ENCODE measurements at regions not wholly inside any gene's neighbourhood (a gene's known extent, or its start where the extent isn't known, plus 50 kb on each side); places are given as distances from the start of the nearest gene placed in this dataset.

DNA sequence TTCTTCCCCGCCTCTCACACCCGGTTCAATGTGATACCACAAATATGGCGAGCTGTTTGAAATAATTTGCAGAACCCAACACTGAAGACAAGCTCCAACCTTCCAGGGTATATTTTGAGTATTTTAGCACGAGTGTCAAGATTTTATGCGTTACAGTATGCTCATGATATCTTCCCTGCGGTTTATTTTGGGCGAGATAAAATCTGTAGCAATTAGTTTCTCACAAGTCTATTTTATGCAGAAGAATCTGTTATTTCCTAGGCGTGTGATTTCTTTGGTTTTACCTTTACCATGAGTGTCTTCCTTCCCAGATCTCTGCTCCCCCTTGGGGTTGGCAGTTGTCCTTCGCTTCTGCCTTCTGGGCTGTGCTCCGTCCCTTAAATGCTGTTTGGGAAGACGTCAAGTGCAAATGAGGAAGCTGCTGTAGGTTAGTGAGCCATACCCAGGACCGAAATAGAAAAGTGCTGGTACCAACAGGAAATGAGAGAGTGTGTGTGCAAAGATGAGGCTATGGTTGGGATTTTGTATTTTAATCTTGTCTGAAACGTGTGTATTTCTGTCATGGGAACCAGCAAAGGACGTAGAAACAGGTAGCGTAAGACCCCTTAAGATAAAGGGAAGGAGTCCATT is 299.8 kb downstream of the KLF6 start:
- H3K27ac ChIP-seq (ENCODE audit: low read length in 2 of 2): peak overlapping the region; percentile 92 to 99

More for the DNA sequence above, 299.8 kb downstream of the KLF6 start:
- peak; percentile 58 for ATAC-seq (ENCODE audit: low read depth)
- Mint-ChIP-seq H3K9me3 (ENCODE audit: insufficient read depth) (peaks cover 11% of the 10 kb centered on the region), H3K4me1 (peaks cover 53% of the 10 kb centered on the region), H3K27ac (peak overlapping the region; percentile 85), H3K27me3 (no peaks in the 10 kb centered on the region), H3K4me3 (peak overlapping the region; percentile 81)
- H4K20me1 ChIP-seq (ENCODE audit: control insufficient read depth, insufficient read depth, low read length, poor library complexity, severe bottlenecking): no peaks in the 10 kb centered on the region
- H3K4me1 ChIP-seq (ENCODE audit: control insufficient read depth in 2 of 2, insufficient read depth in 2 of 2, low read length in 2 of 2): peaks cover 56 to 58% of the 10 kb centered on the region in 2 donors
- intact Hi-C loops (cut with micrococcal nuclease): loop anchor here (1.0 to 10.0 kb wide), 4 partner anchors 300 to 650 kb away; partner anchors contain the start of genes KLF6 and PITRM1
- peak overlapping the region; percentile 8 to 78 (median 55) for H3K4me3 ChIP-seq (ENCODE audit: control extremely low read depth in 1 of 5, extremely low read depth in 1 of 5, insufficient read depth in 1 of 5, low read depth in 2 of 5, low read length in 4 of 5)
- H3K79me2 ChIP-seq (ENCODE audit: control insufficient read depth, insufficient read depth, low read length): no peaks in the 10 kb centered on the region
- H3K36me3 ChIP-seq (replicated peaks in 1 of 2; ENCODE audit: control extremely low read depth in 1 of 2, control insufficient read depth in 1 of 2, extremely low read depth in 1 of 2, insufficient read depth in 2 of 2, low read length in 1 of 2): no peaks in the 10 kb centered on the region
- peak overlapping the region; percentile 58 for H2AFZ ChIP-seq (ENCODE audit: insufficient read depth, low read depth, low read length, poor library complexity, severe bottlenecking)
- no peaks in the 10 kb centered on the region for H3K27me3 ChIP-seq (replicated peaks in 1 of 4; ENCODE audit: control extremely low read depth in 1 of 4, control insufficient read depth in 3 of 4, insufficient read depth in 4 of 4, low read length in 3 of 4)
- peak overlapping the region; percentile 83 for H3K4me2 ChIP-seq (replicated peaks; ENCODE audit: low read depth, low read length, poor library complexity, severe bottlenecking)
- CTCF ChIA-PET: interaction anchor here (0.8 kb wide), 1 partner anchor 645 kb away, joined by 3 read pairs; no protein-coding TSS in a partner anchor
- POLR2A ChIA-PET: interaction anchor here (0.7 to 2.2 kb wide), 3 partner anchors 13 to 300 kb away, joined by 3 to 13 read pairs (median 7); partner anchors contain the start of gene KLF6
- peak overlapping the region; percentile 74 for H3K9ac ChIP-seq (ENCODE audit: low read length)
- peak; percentile 88 for DNase-seq
- H3K9me3 ChIP-seq (ENCODE audit: control extremely low read depth in 1 of 3, control insufficient read depth in 2 of 3, insufficient read depth in 1 of 3, low read length in 2 of 3): peaks cover 3 to 22% (median 8%) of the 10 kb centered on the region in 3 donors
- TF ChIP-seq EZH2 (IDR thresholded peaks at IDR 0.05; ENCODE audit: borderline replicate concordance, insufficient read depth, low read depth, low read length, poor library complexity, severe bottlenecking): no peak
- TF ChIP-seq CTCF (IDR thresholded peaks at IDR 0.05): no peak
- 0% methylated on average over 6 of the region's 15 CpGs for WGBS (ENCODE audit: insufficient coverage)

All from B cell (primary cell).